ENCODE measurements at regions not wholly inside any gene's neighbourhood (a gene's known extent, or its start where the extent isn't known, plus 50 kb on each side); places are given as distances from the start of the nearest gene placed in this dataset.

DNA sequence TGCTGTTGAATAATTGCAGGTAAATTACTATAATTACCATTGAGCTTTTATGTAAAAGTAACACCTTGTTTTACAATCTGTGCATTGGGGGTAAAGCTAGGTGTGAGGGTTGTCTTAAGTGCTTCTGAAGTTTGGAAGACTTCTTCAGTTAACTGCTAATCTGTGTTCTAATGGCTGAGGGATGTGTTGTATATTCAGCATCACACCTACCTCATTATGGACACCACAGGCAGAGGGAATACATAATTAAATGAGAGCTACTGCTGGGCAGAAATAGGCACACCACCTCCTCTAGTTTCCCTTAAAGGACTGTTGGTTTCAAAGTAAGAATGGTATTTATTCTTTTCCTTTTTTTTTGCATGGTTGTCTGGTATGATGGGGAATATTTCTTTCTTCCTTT, 502.3 kb upstream of the RGS6 start:
- TF ChIP-seq, protein P1, sequence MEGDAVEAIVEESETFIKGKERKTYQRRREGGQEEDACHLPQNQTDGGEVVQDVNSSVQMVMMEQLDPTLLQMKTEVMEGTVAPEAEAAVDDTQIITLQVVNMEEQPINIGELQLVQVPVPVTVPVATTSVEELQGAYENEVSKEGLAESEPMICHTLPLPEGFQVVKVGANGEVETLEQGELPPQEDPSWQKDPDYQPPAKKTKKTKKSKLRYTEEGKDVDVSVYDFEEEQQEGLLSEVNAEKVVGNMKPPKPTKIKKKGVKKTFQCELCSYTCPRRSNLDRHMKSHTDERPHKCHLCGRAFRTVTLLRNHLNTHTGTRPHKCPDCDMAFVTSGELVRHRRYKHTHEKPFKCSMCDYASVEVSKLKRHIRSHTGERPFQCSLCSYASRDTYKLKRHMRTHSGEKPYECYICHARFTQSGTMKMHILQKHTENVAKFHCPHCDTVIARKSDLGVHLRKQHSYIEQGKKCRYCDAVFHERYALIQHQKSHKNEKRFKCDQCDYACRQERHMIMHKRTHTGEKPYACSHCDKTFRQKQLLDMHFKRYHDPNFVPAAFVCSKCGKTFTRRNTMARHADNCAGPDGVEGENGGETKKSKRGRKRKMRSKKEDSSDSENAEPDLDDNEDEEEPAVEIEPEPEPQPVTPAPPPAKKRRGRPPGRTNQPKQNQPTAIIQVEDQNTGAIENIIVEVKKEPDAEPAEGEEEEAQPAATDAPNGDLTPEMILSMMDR (conservative IDR thresholded peaks at IDR 0.05; ENCODE audit: low read length) = no peak
- no peak for TF ChIP-seq EZH2phosphoT487 (IDR thresholded peaks at IDR 0.05; ENCODE audit: borderline replicate concordance, low read depth, low read length)
